ENCODE measurements at regions not wholly inside any gene's neighbourhood (a gene's known extent, or its start where the extent isn't known, plus 50 kb on each side); places are given as distances from the start of the nearest gene placed in this dataset.

GRCh38 chr3:194738254-194739093, 52.8 kb downstream of the FAM43A start:
- no peak for DNase-seq

GRCh38 chr3:194739498-194740284, 54.0 kb downstream of the FAM43A start:
- DNase-seq: no peak

GRCh38 chr3:194740859-194741491, 55.3 kb downstream of the FAM43A start:
- DNase-seq: no peak

GRCh38 chr3:194741916-194742315, 56.2 kb downstream of the FAM43A start:
- no peak for DNase-seq

- DNase-seq: no peak
These were observed 59.1 kb downstream of the FAM43A start for GRCh38 chr3:194744826-194745225.

- DNase-seq: no peak
These were observed 59.9 kb downstream of the FAM43A start for GRCh38 chr3:194745422-194746184.

- DNase-seq: no peak
These were observed 62.5 kb downstream of the FAM43A start for GRCh38 chr3:194748225-194748624.

- DNase-seq: no peak
These were observed 64.2 kb downstream of the FAM43A start for GRCh38 chr3:194749631-194750490.

- no peak for DNase-seq
These were observed 64.8 kb downstream of the FAM43A start for GRCh38 chr3:194750491-194750828.

GRCh38 chr3:194755671-194756459, 70.2 kb downstream of the FAM43A start:
- no peak for DNase-seq

- DNase-seq: no peak
These were observed 70.7 kb downstream of the FAM43A start for GRCh38 chr3:194756460-194756779.

- DNase-seq: no peak
These were observed 71.2 kb downstream of the FAM43A start for GRCh38 chr3:194756791-194757325.

GRCh38 chr3:194757647-194758061, 72.0 kb downstream of the FAM43A start:
- no peak for DNase-seq

GRCh38 chr3:194758716-194759115, 73.0 kb downstream of the FAM43A start:
- no peak for DNase-seq

- no peak for DNase-seq
These were observed 74.9 kb downstream of the FAM43A start for GRCh38 chr3:194760494-194761137.

- no peak for DNase-seq
These were observed 75.7 kb downstream of the FAM43A start for GRCh38 chr3:194761384-194761783.

GRCh38 chr3:194766845-194767244, 81.2 kb downstream of the FAM43A start:
- DNase-seq: no peak

GRCh38 chr3:194767446-194768207, 81.9 kb downstream of the FAM43A start:
- DNase-seq: no peak

GRCh38 chr3:194768586-194768985, 82.9 kb downstream of the FAM43A start:
- DNase-seq: no peak

Measured in stimulated activated CD4-positive, alpha-beta T cell treated with anti-CD3 and anti-CD28 coated beads, Interleukin-4, amount 100 ng/mL, for 1 hour (primary cell).